Memory B cell (primary cell): ENCODE measurements at regions not wholly inside any gene's neighbourhood (a gene's known extent, or its start where the extent isn't known, plus 50 kb on each side); places are given as distances from the start of the nearest gene placed in this dataset.

Experiments
- ATAC-seq: fragments of 150-1000 bp; cut with Tn5 transposase; 2 replicates; pipeline ENCODE4 v1.10.0; 2021; ENCODE audit warnings: low read depth, mild to moderate bottlenecking, moderate library complexity
- DNase-seq, 2 donors: peaks; one replicate each; pipeline ENCODE4 v3.0.0; 2022; ENCODE audit warnings: low spot score in 2 of 2
- H3K27ac Mint-ChIP-seq: one replicate; pipeline ENCODE4 v1.8.0; 2022; ENCODE audit warnings: mild to moderate bottlenecking, moderate library complexity, mixed read lengths
- H3K27me3 Mint-ChIP-seq: one replicate; pipeline ENCODE4 v1.8.0; 2022; ENCODE audit warnings: mixed read lengths
- H3K36me3 Mint-ChIP-seq: one replicate; pipeline ENCODE4 v1.8.0; 2022; ENCODE audit warnings: mild to moderate bottlenecking, mixed read lengths
- H3K4me1 Mint-ChIP-seq: one replicate; pipeline ENCODE4 v1.8.0; 2022; ENCODE audit warnings: mixed read lengths
- H3K4me3 Mint-ChIP-seq: one replicate; pipeline ENCODE4 v1.8.0; 2022; ENCODE audit warnings: mild to moderate bottlenecking, moderate library complexity, mixed read lengths
- H3K9me3 Mint-ChIP-seq: one replicate; pipeline ENCODE4 v1.8.0; 2022; ENCODE audit warnings: mixed read lengths

GRCh38 chr3:117104792-117105191 lies 395.2 kb downstream of the TUSC7 start:
- Mint-ChIP-seq H3K27me3 (peaks cover 1% of the 10 kb centered on the region), H3K27ac (no peak overlapping the region), H3K9me3 (no peaks in the 10 kb centered on the region), H3K4me3 (no peak overlapping the region), H3K4me1 (no peaks in the 10 kb centered on the region), H3K36me3 (no peaks in the 10 kb centered on the region)
- no peak for ATAC-seq
- DNase-seq: no peak

GRCh38 chr3:117105686-117106085 lies 396.1 kb downstream of the TUSC7 start:
- DNase-seq: no peak
- H3K27ac Mint-ChIP-seq: no peak overlapping the region
- no peaks in the 10 kb centered on the region for H3K36me3 Mint-ChIP-seq
- no peaks in the 10 kb centered on the region for H3K9me3 Mint-ChIP-seq
- no peak for ATAC-seq
- no peak overlapping the region for H3K4me3 Mint-ChIP-seq
- H3K4me1 Mint-ChIP-seq: no peaks in the 10 kb centered on the region
- H3K27me3 Mint-ChIP-seq: peaks cover 1% of the 10 kb centered on the region

GRCh38 chr3:117106396-117106795 lies 396.8 kb downstream of the TUSC7 start:
- ATAC-seq (no peak), DNase-seq (no peak)
- Mint-ChIP-seq H3K4me1 (no peaks in the 10 kb centered on the region), H3K9me3 (no peaks in the 10 kb centered on the region), H3K27me3 (peaks cover 1% of the 10 kb centered on the region), H3K4me3 (no peak overlapping the region), H3K36me3 (no peaks in the 10 kb centered on the region), H3K27ac (no peak overlapping the region)

- H3K36me3 Mint-ChIP-seq: no peaks in the 10 kb centered on the region
- H3K27ac Mint-ChIP-seq: no peak overlapping the region
- H3K9me3 Mint-ChIP-seq: no peaks in the 10 kb centered on the region
- ATAC-seq (no peak), DNase-seq (no peak)
- H3K27me3 Mint-ChIP-seq: peaks cover 1% of the 10 kb centered on the region
- no peak overlapping the region for H3K4me3 Mint-ChIP-seq
- no peaks in the 10 kb centered on the region for H3K4me1 Mint-ChIP-seq
Observed at GRCh38 chr3:117107946-117108345, 398.4 kb downstream of the TUSC7 start.

- Mint-ChIP-seq H3K27ac (no peak overlapping the region), H3K4me1 (no peaks in the 10 kb centered on the region), H3K4me3 (no peak overlapping the region), H3K9me3 (no peaks in the 10 kb centered on the region), H3K27me3 (no peaks in the 10 kb centered on the region), H3K36me3 (no peaks in the 10 kb centered on the region)
- DNase-seq (no peak), ATAC-seq (no peak)
Observed at GRCh38 chr3:117109178-117109577, 399.6 kb downstream of the TUSC7 start.

DNA sequence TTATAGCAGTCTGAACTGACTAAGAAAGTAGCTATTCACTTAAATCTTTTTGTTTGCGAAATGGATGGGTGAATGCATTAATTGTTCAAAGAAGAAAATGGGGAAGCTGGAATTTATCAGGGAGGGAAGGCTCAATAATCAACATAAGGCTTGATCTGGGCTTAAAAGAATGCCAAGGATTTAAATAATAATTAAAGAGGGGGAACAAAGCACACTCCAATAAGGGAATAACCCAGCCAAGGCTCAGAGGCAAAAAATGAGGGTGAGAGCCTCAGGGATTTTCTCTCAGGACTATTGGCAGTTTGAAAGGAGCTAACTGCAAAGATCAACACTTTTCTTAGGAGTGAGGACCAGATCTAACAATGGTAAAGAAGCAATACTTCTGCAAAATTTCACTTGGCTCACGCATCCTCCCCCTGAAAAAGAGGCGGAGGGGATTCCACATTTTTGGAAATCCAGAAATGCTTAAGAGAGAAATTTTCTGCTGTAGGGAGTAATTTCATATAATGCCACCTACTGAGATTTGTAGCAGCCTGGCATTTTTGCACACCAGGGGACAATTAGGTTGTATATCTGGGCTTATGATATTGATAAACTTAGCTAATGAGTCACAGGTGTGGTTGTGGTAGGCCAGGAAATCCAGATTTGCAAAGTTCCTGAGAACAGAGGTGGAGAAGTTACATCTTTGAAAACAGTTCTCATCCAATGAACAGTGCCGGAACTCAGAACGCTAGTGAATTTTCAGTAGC lies 405.1 kb downstream of the TUSC7 start:
- no peaks in the 10 kb centered on the region for H3K9me3 Mint-ChIP-seq
- ATAC-seq (no peak), DNase-seq (no peak)
- no peaks in the 10 kb centered on the region for H3K4me1 Mint-ChIP-seq
- no peaks in the 10 kb centered on the region for H3K27me3 Mint-ChIP-seq
- no peaks in the 10 kb centered on the region for H3K36me3 Mint-ChIP-seq
- no peak overlapping the region for H3K4me3 Mint-ChIP-seq
- H3K27ac Mint-ChIP-seq: no peak overlapping the region

- no peaks in the 10 kb centered on the region for H3K27me3 Mint-ChIP-seq
- no peaks in the 10 kb centered on the region for H3K9me3 Mint-ChIP-seq
- ATAC-seq: no peak
- DNase-seq: no peak
- H3K36me3 Mint-ChIP-seq: no peaks in the 10 kb centered on the region
- no peak overlapping the region for H3K27ac Mint-ChIP-seq
- no peaks in the 10 kb centered on the region for H3K4me1 Mint-ChIP-seq
- no peak overlapping the region for H3K4me3 Mint-ChIP-seq
Observed at GRCh38 chr3:117117188-117117936, 407.8 kb downstream of the TUSC7 start.

GRCh38 chr3:117118604-117119003 lies 409.0 kb downstream of the TUSC7 start:
- Mint-ChIP-seq H3K9me3 (no peaks in the 10 kb centered on the region), H3K4me1 (no peaks in the 10 kb centered on the region), H3K36me3 (no peaks in the 10 kb centered on the region), H3K27me3 (no peaks in the 10 kb centered on the region), H3K27ac (no peak overlapping the region), H3K4me3 (no peak overlapping the region)
- ATAC-seq (no peak), DNase-seq (no peak)

DNA sequence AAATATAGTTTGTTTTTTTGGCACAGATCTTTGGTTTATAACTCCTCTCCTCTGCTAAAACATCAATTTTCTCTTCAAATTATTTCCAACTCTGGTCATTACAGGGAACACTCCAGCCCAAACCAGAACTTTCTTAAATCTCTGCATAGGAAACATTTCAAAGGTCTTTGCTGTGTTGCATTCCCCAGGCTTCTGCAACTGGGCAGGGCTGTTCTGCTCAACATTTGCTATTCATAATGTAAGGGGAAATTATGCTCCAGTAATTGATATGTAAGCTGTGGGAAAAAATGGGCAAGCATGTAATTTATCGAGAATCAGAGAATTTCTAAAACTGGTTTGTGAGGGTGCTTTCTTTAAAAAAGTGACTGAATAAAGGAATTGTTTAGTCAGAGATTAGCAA lies 410.4 kb downstream of the TUSC7 start:
- Mint-ChIP-seq H3K4me3 (no peak overlapping the region), H3K4me1 (no peaks in the 10 kb centered on the region), H3K9me3 (no peaks in the 10 kb centered on the region), H3K36me3 (no peaks in the 10 kb centered on the region), H3K27me3 (no peaks in the 10 kb centered on the region), H3K27ac (no peak overlapping the region)
- ATAC-seq (no peak), DNase-seq (no peak)

GRCh38 chr3:117122609-117123008 lies 413.0 kb downstream of the TUSC7 start:
- Mint-ChIP-seq H3K9me3 (no peaks in the 10 kb centered on the region), H3K4me3 (no peak overlapping the region), H3K27ac (no peak overlapping the region), H3K4me1 (no peaks in the 10 kb centered on the region), H3K36me3 (no peaks in the 10 kb centered on the region), H3K27me3 (no peaks in the 10 kb centered on the region)
- DNase-seq (no peak), ATAC-seq (no peak)

DNA sequence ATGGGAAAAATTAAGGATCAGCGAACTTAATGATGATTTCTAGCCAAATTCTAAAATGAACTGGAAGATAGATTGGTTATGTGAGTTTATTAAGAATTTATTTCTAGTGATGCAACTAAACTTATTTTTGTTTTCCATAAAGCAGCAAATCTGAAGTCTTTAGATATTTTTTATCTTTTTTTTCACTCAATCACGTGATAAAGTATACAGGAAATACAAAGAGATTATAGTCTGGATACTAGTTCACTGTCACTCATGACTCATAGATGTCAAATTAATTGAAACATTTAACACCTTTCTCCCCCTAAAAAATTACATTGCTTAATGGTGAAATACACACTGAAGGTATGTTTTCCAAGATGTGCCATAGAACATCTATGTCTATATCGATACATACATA lies 416.9 kb downstream of the TUSC7 start:
- Mint-ChIP-seq H3K4me3 (no peak overlapping the region), H3K27me3 (no peaks in the 10 kb centered on the region), H3K27ac (no peak overlapping the region), H3K9me3 (no peaks in the 10 kb centered on the region), H3K4me1 (no peaks in the 10 kb centered on the region), H3K36me3 (no peaks in the 10 kb centered on the region)
- DNase-seq (no peak), ATAC-seq (no peak)

DNA sequence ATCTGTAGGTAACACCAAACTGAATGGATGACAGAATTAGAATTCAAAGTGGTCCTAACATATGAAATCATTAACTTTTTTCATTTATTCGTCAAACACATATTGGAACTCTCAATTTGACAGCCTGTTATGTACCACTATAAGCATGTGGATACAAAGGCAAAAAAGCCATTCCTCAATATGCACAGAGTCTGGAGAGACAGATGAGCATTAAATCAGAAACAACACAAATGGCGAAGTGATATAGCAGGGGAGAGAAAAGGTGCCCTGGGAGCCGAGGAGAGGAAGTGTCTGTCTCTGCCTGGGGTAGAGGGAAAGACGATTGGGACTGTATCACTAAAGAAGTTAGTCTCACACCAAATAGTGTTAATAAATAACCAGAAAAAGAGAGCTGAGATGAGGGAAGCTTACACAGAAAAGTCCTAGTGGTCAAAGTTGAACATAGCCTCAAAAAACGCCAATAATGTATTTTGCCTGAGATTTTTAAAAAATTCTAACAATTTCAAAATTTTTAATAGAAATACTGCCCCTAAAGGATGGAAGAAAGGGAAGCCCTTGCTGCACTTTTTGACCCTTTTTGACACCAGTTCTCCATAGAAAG lies 417.5 kb downstream of the TUSC7 start:
- Mint-ChIP-seq H3K4me1 (no peaks in the 10 kb centered on the region), H3K36me3 (no peaks in the 10 kb centered on the region), H3K27ac (no peak overlapping the region), H3K9me3 (no peaks in the 10 kb centered on the region), H3K27me3 (no peaks in the 10 kb centered on the region), H3K4me3 (no peak overlapping the region)
- no peak for DNase-seq
- no peak for ATAC-seq

DNA sequence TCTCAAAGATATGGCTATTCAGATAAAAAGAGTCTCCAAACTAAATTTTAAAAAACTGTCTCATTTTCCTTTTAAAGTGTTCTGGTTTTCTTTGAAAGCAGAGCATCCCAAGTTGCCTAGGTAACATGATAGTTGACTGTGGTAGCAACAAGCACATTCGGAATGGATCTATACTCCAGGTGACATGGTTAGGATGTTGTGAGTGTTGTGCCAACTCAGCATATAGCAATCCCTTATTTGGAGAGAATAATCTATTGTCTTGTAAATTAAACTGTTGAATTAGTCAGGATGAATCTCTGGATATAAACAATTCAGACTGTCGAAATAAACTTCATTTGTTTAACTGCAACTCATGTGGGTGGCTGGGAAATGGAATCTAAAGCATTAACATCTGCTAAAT lies 418.6 kb downstream of the TUSC7 start:
- no peak overlapping the region for H3K4me3 Mint-ChIP-seq
- H3K27ac Mint-ChIP-seq: no peak overlapping the region
- H3K9me3 Mint-ChIP-seq: no peaks in the 10 kb centered on the region

DNA sequence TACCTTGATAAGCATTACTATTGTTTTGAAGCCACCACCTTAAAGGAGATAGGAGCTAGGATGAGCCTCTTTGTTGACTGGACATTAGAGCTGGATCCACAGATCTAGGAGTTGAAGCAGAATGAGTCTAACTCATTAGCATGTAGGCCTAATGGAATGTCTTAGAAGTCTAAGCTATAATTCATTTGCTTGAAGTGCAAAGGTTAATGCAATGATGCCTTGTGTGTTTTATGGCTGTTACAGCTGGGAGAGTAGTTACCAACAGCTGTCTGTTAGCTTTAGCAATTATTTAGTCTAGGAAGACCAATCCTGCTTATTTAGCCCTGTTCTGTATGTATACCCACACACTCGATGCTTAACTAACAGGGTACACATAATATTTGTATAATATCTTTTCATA lies 419.3 kb downstream of the TUSC7 start:
- Mint-ChIP-seq H3K27me3 (no peaks in the 10 kb centered on the region), H3K4me1 (no peaks in the 10 kb centered on the region), H3K9me3 (no peaks in the 10 kb centered on the region), H3K4me3 (no peak overlapping the region), H3K27ac (no peak overlapping the region), H3K36me3 (no peaks in the 10 kb centered on the region)
- ATAC-seq: no peak
- no peak for DNase-seq

More for the DNA sequence above, 418.6 kb downstream of the TUSC7 start:
- ATAC-seq (no peak), DNase-seq (no peak)
- Mint-ChIP-seq H3K27me3 (no peaks in the 10 kb centered on the region), H3K4me1 (no peaks in the 10 kb centered on the region), H3K36me3 (no peaks in the 10 kb centered on the region)
